ENCODE measurements at regions not wholly inside any gene's neighbourhood (a gene's known extent, or its start where the extent isn't known, plus 50 kb on each side); places are given as distances from the start of the nearest gene placed in this dataset.
"Not testable (repeated sequence)": the region's sequence is repeated elsewhere in the genome, so short reads cannot be mapped to it uniquely, and the experiment has no call there.

DNA sequence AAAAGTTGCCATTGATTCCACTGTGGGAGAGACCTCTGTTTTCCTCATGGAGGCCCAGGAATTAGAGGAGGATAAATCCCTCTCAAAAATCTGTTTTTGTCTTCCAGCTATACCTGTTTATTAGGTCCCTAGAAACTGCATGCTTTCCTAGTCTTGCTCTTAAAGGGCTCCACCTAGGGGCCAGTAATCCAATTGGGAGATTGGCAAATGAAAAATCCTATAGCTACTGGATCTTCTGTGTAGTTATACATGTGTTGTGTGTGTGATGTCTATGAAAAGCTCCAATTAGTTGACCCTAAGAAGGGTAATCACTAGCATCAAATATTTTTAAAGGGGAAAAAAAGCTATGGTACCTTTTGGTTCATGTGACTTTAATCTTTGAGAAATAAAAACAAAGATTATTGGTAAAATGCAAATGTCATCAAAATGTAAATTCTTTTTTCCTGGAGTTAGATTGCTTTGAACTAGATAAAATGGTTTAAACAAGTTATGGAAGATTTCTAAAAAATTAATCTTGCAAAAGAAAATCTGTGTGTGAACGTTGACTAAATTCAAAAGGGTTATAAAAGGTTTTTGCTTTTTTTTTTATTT is 63.4 kb upstream of the C1QTNF9B start:
- no CpG with 5 or more reads among the region's 1 CpG for WGBS (ENCODE audit: insufficient coverage, insufficient read length)
- DNase-seq (ENCODE audit: low read depth, low spot score) = peak; percentile 5

DNA sequence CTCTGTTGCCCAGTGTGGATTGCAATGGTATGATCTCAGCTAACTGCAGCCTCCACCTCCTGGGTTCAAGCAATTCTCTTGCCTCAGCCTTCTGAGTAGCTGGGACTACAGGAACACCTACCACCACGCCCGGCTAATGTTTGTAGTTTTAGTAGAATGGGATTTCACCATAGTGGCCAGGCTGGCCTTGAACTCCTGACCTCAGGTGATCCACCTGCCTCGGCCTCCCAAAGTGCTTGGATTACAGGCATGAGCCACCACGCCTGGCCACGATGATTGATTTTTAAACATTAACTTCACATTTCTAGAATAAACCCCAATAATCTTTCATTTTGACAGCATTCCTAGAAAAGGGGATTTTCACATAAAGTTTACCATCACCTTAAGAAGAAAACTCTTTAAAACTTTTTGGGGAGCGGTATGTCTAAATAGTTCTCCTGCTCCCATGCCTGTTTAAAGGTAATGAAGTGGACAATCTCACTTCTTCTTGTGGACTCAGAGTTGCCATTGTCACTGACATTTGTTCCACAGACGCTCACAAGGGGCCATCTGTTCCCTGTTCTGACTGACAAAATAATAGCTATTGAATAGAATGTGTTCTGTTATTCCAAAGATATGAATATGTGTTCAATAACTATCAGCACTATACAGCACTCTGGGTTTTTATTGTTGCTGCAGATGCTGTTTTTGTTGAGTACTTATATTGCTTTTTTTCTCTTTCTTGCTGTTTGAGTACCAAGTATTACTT is 66.1 kb upstream of the C1QTNF9B start:
- no peaks in the 10 kb centered on the region for H3K36me3 ChIP-seq (ENCODE audit: control insufficient read depth, insufficient read depth, low read length)
- no peak overlapping the region for H3K27ac ChIP-seq (ENCODE audit: low read length)
- H3K4me3 ChIP-seq (ENCODE audit: low read length) = no peak overlapping the region
- no CpG with 5 or more reads among the region's 7 CpGs for WGBS (ENCODE audit: insufficient coverage, insufficient read length)
- H3K27me3 ChIP-seq (ENCODE audit: control insufficient read depth, insufficient read depth, low read length) = no peaks in the 10 kb centered on the region; the same call in 1 of the 2 replicates
- no peaks in the 10 kb centered on the region for H3K9me3 ChIP-seq (ENCODE audit: control insufficient read depth, insufficient read depth, low read length)
- no peaks in the 10 kb centered on the region for H3K4me1 ChIP-seq (ENCODE audit: control insufficient read depth, insufficient read depth, low read length)
- DNase-seq (ENCODE audit: low read depth, low spot score) = no peak

More for the DNA sequence above, 63.4 kb upstream of the C1QTNF9B start:
- Histone ChIP-seq H3K27ac (ENCODE audit: low read length) (no peak overlapping the region), H3K27me3 (ENCODE audit: control insufficient read depth, insufficient read depth, low read length) (no peaks in the 10 kb centered on the region; the same call in 1 of the 2 replicates), H3K4me3 (ENCODE audit: low read length) (no peak overlapping the region), H3K4me1 (ENCODE audit: control insufficient read depth, insufficient read depth, low read length) (no peaks in the 10 kb centered on the region), H3K9me3 (ENCODE audit: control insufficient read depth, insufficient read depth, low read length) (no peaks in the 10 kb centered on the region), H3K36me3 (ENCODE audit: control insufficient read depth, insufficient read depth, low read length) (no peaks in the 10 kb centered on the region)

DNA sequence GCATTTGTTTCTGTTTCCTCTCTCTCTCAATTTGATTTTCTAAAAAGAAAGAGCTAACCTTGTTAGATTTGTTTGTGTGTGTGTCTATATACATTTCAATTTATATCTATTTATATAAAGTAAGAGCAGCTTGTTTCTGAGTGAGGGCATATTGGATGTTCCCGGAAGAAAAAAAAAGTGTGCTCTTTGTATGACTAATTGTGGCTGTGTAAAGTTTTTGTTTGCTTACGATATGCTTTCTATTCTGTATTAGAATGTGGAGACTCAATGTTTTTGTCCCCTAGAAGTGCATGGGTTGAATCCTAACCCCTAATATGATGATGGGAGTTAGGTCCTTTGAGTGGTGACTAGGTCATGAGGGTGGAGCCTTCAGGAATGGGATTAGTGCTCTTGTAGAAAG is 66.6 kb upstream of the C1QTNF9B start:
- H3K4me3 ChIP-seq (ENCODE audit: low read length) = no peak overlapping the region
- H3K27me3 ChIP-seq (ENCODE audit: control insufficient read depth, insufficient read depth, low read length) = no peaks in the 10 kb centered on the region; the same call in 1 of the 2 replicates
- no peaks in the 10 kb centered on the region for H3K9me3 ChIP-seq (ENCODE audit: control insufficient read depth, insufficient read depth, low read length)
- H3K4me1 ChIP-seq (ENCODE audit: control insufficient read depth, insufficient read depth, low read length) = no peaks in the 10 kb centered on the region
- no CpG with 5 or more reads among the region's 2 CpGs for WGBS (ENCODE audit: insufficient coverage, insufficient read length)
- no peaks in the 10 kb centered on the region for H3K36me3 ChIP-seq (ENCODE audit: control insufficient read depth, insufficient read depth, low read length)
- H3K27ac ChIP-seq (ENCODE audit: low read length) = no peak overlapping the region
- no peak for DNase-seq (ENCODE audit: low read depth, low spot score)

DNA sequence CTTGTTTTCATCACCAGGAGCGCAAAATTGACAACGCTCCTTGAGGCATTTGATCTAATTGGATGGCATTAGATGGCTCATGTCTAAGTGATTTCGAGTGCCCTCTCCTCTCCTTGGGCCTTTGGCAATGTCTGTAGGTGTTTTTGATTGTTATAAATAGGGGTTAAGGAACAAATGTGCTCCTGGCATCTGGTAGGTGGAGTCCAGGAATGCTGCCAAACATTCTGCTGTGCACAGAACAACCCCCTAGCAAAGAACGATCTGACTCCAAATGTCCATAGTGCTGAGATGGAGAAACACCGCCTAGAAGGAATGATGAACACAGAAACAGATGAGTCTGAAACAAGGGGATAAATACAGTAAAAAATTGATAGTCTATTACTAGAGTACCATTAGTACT is 68.0 kb upstream of the C1QTNF9B start:
- Histone ChIP-seq H3K9me3 (ENCODE audit: control insufficient read depth, insufficient read depth, low read length) (no peaks in the 10 kb centered on the region), H3K4me3 (ENCODE audit: low read length) (no peak overlapping the region), H3K4me1 (ENCODE audit: control insufficient read depth, insufficient read depth, low read length) (no peaks in the 10 kb centered on the region), H3K27me3 (ENCODE audit: control insufficient read depth, insufficient read depth, low read length) (no peaks in the 10 kb centered on the region), H3K27ac (ENCODE audit: low read length) (no peak overlapping the region), H3K36me3 (ENCODE audit: control insufficient read depth, insufficient read depth, low read length) (no peaks in the 10 kb centered on the region)
- no CpG with 5 or more reads among the region's 5 CpGs for WGBS (ENCODE audit: insufficient coverage, insufficient read length)
- no peak for DNase-seq (ENCODE audit: low read depth, low spot score)

DNA sequence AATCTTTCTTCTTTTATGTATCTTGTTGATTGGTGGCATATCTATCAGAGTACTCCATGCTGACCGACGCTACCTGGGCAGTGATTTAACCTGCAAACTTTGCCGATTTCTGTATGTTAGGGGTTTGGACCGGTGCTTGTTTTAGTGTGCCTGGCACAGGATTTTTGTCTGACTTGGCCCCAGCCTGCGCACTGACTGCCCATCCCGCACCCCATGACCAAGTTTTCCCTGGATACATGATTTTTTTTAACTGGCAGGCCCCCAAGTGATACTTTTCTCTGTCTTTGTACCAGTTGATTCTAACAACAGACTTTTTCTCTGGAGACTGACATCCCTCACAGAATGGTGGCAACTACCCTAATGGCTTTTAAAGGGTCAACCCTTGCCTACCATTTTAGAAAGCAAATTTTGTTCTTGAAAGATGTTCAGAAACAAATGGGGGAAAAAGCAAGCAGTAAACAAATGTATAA is 69.0 kb upstream of the C1QTNF9B start:
- H3K9me3 ChIP-seq (ENCODE audit: control insufficient read depth, insufficient read depth, low read length) = no peaks in the 10 kb centered on the region
- no peak overlapping the region for H3K4me3 ChIP-seq (ENCODE audit: low read length)
- no peak overlapping the region for H3K27ac ChIP-seq (ENCODE audit: low read length)
- WGBS (ENCODE audit: insufficient coverage, insufficient read length) = no CpG with 5 or more reads among the region's 6 CpGs
- no peak for DNase-seq (ENCODE audit: low read depth, low spot score)
- H3K27me3 ChIP-seq (ENCODE audit: control insufficient read depth, insufficient read depth, low read length) = no peaks in the 10 kb centered on the region
- no peaks in the 10 kb centered on the region for H3K36me3 ChIP-seq (ENCODE audit: control insufficient read depth, insufficient read depth, low read length)
- H3K4me1 ChIP-seq (ENCODE audit: control insufficient read depth, insufficient read depth, low read length) = no peaks in the 10 kb centered on the region

DNA sequence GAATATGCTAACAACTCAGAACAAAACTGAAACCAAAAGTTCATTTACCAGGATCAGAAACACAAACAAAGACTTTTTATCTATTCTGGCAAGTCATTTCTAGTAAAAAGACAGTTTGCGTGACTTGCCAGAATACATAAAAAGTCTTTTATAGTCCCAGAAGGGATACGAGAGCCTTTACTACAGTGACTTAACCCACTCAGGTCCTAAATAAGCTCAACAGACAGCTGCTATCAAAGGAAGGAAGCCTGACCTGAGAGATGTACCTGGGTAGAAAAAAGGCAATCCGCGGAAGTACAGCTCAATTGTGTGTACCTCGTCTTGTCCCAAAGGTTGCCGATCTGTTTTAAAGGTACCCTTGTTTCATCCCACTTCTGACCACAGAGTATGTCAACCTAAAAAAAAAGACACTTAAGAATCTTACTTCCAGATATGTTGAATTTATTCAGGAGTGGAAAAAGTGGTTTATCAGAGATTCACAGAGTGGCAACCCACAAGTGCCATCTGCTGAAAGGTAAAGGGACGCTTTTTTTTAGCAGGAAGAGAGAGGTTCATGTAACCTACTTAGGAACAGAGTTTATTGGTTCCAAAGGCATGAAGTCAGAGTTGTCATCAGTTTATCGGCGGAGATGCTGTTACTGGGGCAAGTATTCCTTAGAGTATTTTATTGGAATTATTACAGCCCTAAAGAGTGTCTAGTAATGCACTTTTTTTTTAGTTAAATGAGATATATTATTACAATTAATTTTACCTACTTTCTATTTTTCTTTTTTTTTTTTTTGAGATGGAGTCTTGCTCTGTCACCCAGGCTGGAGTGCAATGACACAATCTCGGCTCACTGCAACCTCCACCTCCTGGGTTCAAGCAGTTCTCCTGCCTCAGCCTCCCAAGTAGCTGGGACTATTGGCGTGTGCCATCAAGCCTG is 69.7 kb upstream of the C1QTNF9B start:
- no peak for DNase-seq (ENCODE audit: low read depth, low spot score)
- Histone ChIP-seq H3K4me3 (ENCODE audit: low read length) (no peak overlapping the region), H3K9me3 (ENCODE audit: control insufficient read depth, insufficient read depth, low read length) (no peaks in the 10 kb centered on the region), H3K27ac (ENCODE audit: low read length) (no peak overlapping the region), H3K36me3 (ENCODE audit: control insufficient read depth, insufficient read depth, low read length) (no peaks in the 10 kb centered on the region), H3K27me3 (ENCODE audit: control insufficient read depth, insufficient read depth, low read length) (no peaks in the 10 kb centered on the region), H3K4me1 (ENCODE audit: control insufficient read depth, insufficient read depth, low read length) (no peaks in the 10 kb centered on the region)
- WGBS (ENCODE audit: insufficient coverage, insufficient read length) = no CpG with 5 or more reads among the region's 11 CpGs

DNA sequence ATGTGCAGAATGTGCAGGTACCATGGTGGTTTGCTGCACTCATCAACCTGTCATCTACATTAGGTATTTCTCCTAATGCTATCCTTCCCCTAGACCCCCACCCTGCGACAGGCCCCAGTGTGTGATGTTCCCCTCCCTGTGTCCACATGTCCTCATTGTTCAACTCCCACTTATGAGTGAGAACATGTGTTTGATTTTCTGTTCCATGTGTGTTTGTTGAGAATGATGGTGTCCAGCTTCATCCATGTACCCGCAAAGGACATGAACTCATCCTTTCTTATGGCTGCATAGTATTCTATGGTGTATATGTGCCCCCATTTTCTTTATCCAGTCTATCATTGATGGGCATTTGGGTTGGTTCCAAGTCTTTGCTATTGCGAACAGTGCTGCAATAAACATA is 70.5 kb upstream of the C1QTNF9B start:
- H3K9me3 ChIP-seq (ENCODE audit: control insufficient read depth, insufficient read depth, low read length); H3K27ac ChIP-seq (ENCODE audit: low read length); H3K27me3 ChIP-seq (ENCODE audit: control insufficient read depth, insufficient read depth, low read length); H3K4me1 ChIP-seq (ENCODE audit: control insufficient read depth, insufficient read depth, low read length); DNase-seq (ENCODE audit: low read depth, low spot score); H3K36me3 ChIP-seq (ENCODE audit: control insufficient read depth, insufficient read depth, low read length); H3K4me3 ChIP-seq (ENCODE audit: low read length): not testable (repeated sequence)
- WGBS (ENCODE audit: insufficient coverage, insufficient read length) = no CpG with 5 or more reads among the region's 3 CpGs

DNA sequence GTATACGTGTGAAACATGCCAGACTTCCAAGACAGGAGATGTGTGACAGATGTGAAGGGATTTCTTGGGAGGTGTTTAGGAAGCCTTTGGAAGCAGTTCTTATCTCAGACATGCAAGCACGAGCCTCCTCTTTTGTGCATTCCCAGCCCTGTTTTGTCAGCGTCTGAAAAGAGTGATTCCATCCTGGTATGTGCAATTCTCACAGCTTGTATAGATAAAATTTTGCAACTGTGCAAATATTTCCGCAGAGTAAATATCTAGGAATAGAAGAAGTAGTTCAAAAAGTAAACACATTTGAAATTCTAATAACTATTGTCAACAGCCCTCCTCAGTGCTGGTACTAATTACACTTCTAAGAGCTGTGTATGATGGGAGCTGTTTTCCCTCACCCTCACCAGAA is 72.3 kb upstream of the C1QTNF9B start:
- DNase-seq (ENCODE audit: low read depth, low spot score) = no peak
- Histone ChIP-seq H3K4me3 (ENCODE audit: low read length) (no peak overlapping the region), H3K27me3 (ENCODE audit: control insufficient read depth, insufficient read depth, low read length) (no peaks in the 10 kb centered on the region), H3K9me3 (ENCODE audit: control insufficient read depth, insufficient read depth, low read length) (no peaks in the 10 kb centered on the region), H3K27ac (ENCODE audit: low read length) (no peak overlapping the region), H3K36me3 (ENCODE audit: control insufficient read depth, insufficient read depth, low read length) (no peaks in the 10 kb centered on the region), H3K4me1 (ENCODE audit: control insufficient read depth, insufficient read depth, low read length) (no peaks in the 10 kb centered on the region)
- WGBS (ENCODE audit: insufficient coverage, insufficient read length) = no CpG with 5 or more reads among the region's 4 CpGs

DNA sequence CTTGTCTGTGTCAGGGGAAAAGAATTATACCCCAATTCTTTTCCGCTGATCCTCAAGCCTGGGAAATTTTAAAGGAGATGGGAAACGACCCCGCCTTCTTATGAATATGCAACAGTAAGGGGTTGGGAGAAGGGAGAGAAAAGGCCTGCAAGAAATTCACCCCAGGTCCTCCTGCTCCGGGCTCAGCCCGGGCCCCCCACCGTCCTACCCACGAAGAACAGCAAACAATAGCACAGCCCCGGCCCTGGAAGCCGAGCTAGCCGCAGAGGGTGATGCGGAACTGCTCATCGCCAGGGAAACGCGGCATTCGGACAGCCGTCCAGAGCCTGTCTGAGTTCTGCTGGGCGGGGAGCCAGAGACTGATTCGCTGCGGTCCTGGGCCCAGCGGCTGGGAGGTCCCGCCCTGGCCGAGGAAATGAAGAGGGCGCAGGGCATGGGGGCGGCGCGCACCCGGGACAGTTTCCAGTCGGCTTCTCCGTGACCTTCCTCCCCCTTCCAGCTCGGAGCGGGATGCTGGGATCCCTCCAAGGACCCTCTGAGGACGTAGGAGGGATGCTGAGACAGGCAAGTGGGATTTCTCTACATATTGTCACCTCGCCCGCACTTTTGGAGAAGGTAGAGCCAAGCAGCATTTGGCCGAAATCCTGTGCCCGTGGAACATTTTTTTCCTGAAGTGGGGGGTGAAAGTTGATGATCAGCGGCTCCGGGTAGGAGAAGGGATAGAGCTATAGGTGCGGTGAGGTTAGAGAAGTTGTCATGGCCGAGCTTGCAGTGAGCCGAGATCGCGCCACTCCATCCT is 82.3 kb upstream of the C1QTNF9B start:
- Histone ChIP-seq H3K27ac (ENCODE audit: low read length) (no peak overlapping the region), H3K27me3 (ENCODE audit: control insufficient read depth, insufficient read depth, low read length) (no peaks in the 10 kb centered on the region), H3K36me3 (ENCODE audit: control insufficient read depth, insufficient read depth, low read length) (no peaks in the 10 kb centered on the region), H3K9me3 (ENCODE audit: control insufficient read depth, insufficient read depth, low read length) (no peaks in the 10 kb centered on the region), H3K4me1 (ENCODE audit: control insufficient read depth, insufficient read depth, low read length) (no peaks in the 10 kb centered on the region), H3K4me3 (ENCODE audit: low read length) (peak overlapping the region; percentile 51; the same call in 1 of the 2 replicates)
- WGBS (ENCODE audit: insufficient coverage, insufficient read length) = no CpG with 5 or more reads among the region's 43 CpGs
- peak; percentile 5 for DNase-seq (ENCODE audit: low read depth, low spot score)

DNA sequence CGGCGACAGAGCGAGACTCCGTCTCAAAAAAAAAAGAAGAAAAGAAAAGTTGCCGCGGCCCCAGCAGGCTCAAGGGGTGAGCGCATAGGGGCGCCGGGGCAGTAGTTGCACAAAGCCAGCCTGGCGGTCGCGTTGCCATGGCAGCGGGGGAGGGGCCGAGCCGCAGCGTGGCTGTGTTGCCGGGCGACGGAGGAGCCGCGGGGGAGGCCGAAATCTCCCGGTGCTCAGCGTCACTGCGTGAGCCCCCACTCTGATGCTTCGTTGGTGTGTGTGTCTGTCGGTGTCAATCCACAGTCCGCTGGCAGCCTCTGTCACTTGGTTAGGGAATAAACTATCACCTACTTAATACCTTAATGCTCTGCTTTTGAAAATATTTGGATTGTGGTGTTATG is 82.9 kb upstream of the C1QTNF9B start:
- no CpG with 5 or more reads among the region's 28 CpGs for WGBS (ENCODE audit: insufficient coverage, insufficient read length)
- Histone ChIP-seq H3K36me3 (ENCODE audit: control insufficient read depth, insufficient read depth, low read length) (no peaks in the 10 kb centered on the region), H3K27me3 (ENCODE audit: control insufficient read depth, insufficient read depth, low read length) (no peaks in the 10 kb centered on the region), H3K9me3 (ENCODE audit: control insufficient read depth, insufficient read depth, low read length) (no peaks in the 10 kb centered on the region), H3K27ac (ENCODE audit: low read length) (no peak overlapping the region), H3K4me3 (ENCODE audit: low read length) (peak overlapping the region; percentile 51; the same call in 1 of the 2 replicates), H3K4me1 (ENCODE audit: control insufficient read depth, insufficient read depth, low read length) (no peaks in the 10 kb centered on the region)
- DNase-seq (ENCODE audit: low read depth, low spot score) = peak; percentile 22
